Suprapubic skin (tissue), 4 donors: ENCODE measurements at regions not wholly inside any gene's neighbourhood (a gene's known extent, or its start where the extent isn't known, plus 50 kb on each side); places are given as distances from the start of the nearest gene placed in this dataset.

Source experiments
- DNase-seq, 2 donors: peaks; one replicate each; pipeline ENCODE4 v3.0.0-alpha.2; 2019; ENCODE audit warnings: low spot score in 2 of 2
- H3K27ac ChIP-seq: fragments of 200-600 bp; sonication (generic); one replicate; pipeline ENCODE4 v1.5.1; 2019
- H3K27me3 ChIP-seq: fragments of 200-600 bp; sonication (generic); one replicate; pipeline ENCODE4 v1.5.1; 2019
- H3K36me3 ChIP-seq: fragments of 200-600 bp; sonication (generic); one replicate; pipeline ENCODE4 v1.5.1; 2019
- H3K4me1 ChIP-seq: fragments of 200-600 bp; sonication (generic); one replicate; pipeline ENCODE4 v1.5.1; 2019
- H3K4me3 ChIP-seq: fragments of 200-600 bp; sonication (generic); one replicate; pipeline ENCODE4 v1.5.1; 2019; ENCODE audit warnings: mild to moderate bottlenecking
- H3K9me3 ChIP-seq: fragments of 200-600 bp; sonication (generic); one replicate; pipeline ENCODE4 v1.5.1; 2019
- CTCF ChIP-seq, 2 donors: fragments of 200-600 bp in 1 of 2; fragments of 450-650 bp in 1 of 2; sonication (generic) in 1 of 2; IDR thresholded peaks; one replicate each; pipeline ENCODE4 v1.5.1; 2016 to 2019; ENCODE audit warnings: antibody characterized with exemption in 2 of 2, mild to moderate bottlenecking in 1 of 2, moderate library complexity in 1 of 2
- EP300 ChIP-seq: sonication (generic); formaldehyde crosslinking; IDR thresholded peaks from one replicate; pipeline ENCODE4 v1.6.1; 2017; ENCODE audit warnings: antibody characterized with exemption
- POLR2A ChIP-seq, 2 donors: fragments of 450-650 bp; IDR thresholded peaks; one replicate each; pipeline ENCODE4 v1.6.1; 2017; ENCODE audit warnings: antibody characterized with exemption in 2 of 2, mild to moderate bottlenecking in 2 of 2, moderate library complexity in 2 of 2
- POLR2AphosphoS5 ChIP-seq, 3 donors: sonication (generic); formaldehyde crosslinking; IDR thresholded peaks; one replicate each; pipeline ENCODE4 v1.6.1; 2017; ENCODE audit warnings: antibody characterized with exemption in 3 of 3
- WGBS: methylation state at CpG from one replicate; pipeline ENCODE4 v1.1.5; 2018; 5-methylcytosine and 5-hydroxymethylcytosine counted together

DNA sequence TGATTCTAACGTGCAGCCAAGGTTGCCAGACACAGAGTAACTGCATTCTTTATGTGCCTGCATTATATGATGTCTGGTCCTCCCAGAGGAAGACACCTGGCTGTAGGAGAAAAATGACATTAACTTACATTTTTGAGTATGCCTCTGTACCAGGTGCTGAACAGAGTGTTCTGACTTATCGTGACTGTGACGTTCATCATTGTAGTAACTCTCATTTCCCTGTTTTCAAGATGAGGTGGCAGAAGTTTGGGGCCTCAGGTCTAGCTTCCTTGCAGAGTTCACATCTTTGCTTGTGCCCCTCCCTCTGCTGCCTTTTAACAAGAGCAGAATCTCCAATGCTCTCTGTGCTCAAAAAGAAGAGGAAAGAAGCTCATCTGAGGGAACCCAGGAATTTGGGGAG is 488.0 kb downstream of the AJAP1 start:
- peaks cover 37% of the 10 kb centered on the region for H3K27me3 ChIP-seq
- 67% methylated on average over 3 of the region's 3 CpGs for WGBS
- no peaks in the 10 kb centered on the region for H3K4me1 ChIP-seq
- no peaks in the 10 kb centered on the region for H3K9me3 ChIP-seq
- no peaks in the 10 kb centered on the region for H3K36me3 ChIP-seq
- TF ChIP-seq CTCF (IDR thresholded peaks at IDR 0.05) (no peak), POLR2AphosphoS5 (IDR thresholded peaks at IDR 0.05) (no peak), POLR2A (IDR thresholded peaks at IDR 0.05) (no peak), EP300 (no peak)
- H3K27ac ChIP-seq, result no peak overlapping the region
- DNase-seq, result no peak
- no peak overlapping the region for H3K4me3 ChIP-seq

- Histone ChIP-seq H3K4me3 (no peak overlapping the region), H3K9me3 (no peaks in the 10 kb centered on the region), H3K27ac (no peak overlapping the region), H3K36me3 (no peaks in the 10 kb centered on the region), H3K27me3 (peaks cover 37% of the 10 kb centered on the region), H3K4me1 (no peaks in the 10 kb centered on the region)
- DNase-seq, result no peak
- TF ChIP-seq POLR2A (IDR thresholded peaks at IDR 0.05) (no peak), POLR2AphosphoS5 (IDR thresholded peaks at IDR 0.05) (no peak), CTCF (IDR thresholded peaks at IDR 0.05) (no peak), EP300 (no peak)
- 80% methylated on average over 4 of the region's 4 CpGs for WGBS
Observed at GRCh38 chr1:5141750-5142149, 487.3 kb downstream of the AJAP1 start.

DNA sequence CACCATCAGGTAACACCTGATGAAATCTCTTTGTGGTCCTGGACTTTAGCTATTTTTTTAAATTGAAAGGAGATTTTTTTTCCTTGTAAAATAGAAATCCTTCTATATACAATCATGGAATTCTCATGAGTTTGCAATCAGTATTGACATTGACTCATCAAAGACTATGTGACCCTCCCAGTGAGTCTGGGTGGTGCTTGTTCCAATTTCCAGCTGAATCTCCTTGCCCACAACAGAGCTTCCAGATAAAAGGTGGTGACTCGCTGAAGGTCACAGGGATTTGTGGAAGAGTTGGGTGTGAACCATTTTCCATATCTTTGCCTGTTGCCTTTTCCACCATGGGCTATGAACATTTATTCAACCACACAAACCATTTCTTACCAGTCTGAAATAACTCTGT is 486.6 kb downstream of the AJAP1 start:
- DNase-seq, result no peak
- H3K9me3 ChIP-seq, result no peaks in the 10 kb centered on the region
- H3K36me3 ChIP-seq, result no peaks in the 10 kb centered on the region
- 92% methylated on average over 1 of the region's 1 CpG for WGBS
- peaks cover 32% of the 10 kb centered on the region for H3K27me3 ChIP-seq
- H3K4me3 ChIP-seq, result no peak overlapping the region
- no peak overlapping the region for H3K27ac ChIP-seq
- TF ChIP-seq POLR2A (IDR thresholded peaks at IDR 0.05) (no peak), POLR2AphosphoS5 (IDR thresholded peaks at IDR 0.05) (no peak), EP300 (no peak), CTCF (IDR thresholded peaks at IDR 0.05) (no peak)
- H3K4me1 ChIP-seq, result no peaks in the 10 kb centered on the region

- TF ChIP-seq EP300 (no peak), POLR2AphosphoS5 (IDR thresholded peaks at IDR 0.05) (no peak), POLR2A (IDR thresholded peaks at IDR 0.05) (no peak), CTCF (IDR thresholded peaks at IDR 0.05) (no peak)
- Histone ChIP-seq H3K27ac (no peak overlapping the region), H3K4me1 (no peaks in the 10 kb centered on the region), H3K4me3 (no peak overlapping the region), H3K27me3 (peaks cover 24% of the 10 kb centered on the region), H3K9me3 (no peaks in the 10 kb centered on the region), H3K36me3 (no peaks in the 10 kb centered on the region)
- 34% methylated on average over 5 of the region's 5 CpGs for WGBS
- no peak for DNase-seq
Observed at GRCh38 chr1:5140136-5140535, 485.7 kb downstream of the AJAP1 start.

- 71% methylated on average over 1 of the region's 1 CpG for WGBS
- Histone ChIP-seq H3K9me3 (no peaks in the 10 kb centered on the region), H3K4me3 (no peak overlapping the region), H3K27ac (no peak overlapping the region), H3K4me1 (no peaks in the 10 kb centered on the region), H3K36me3 (no peaks in the 10 kb centered on the region), H3K27me3 (peaks cover 16% of the 10 kb centered on the region)
- TF ChIP-seq CTCF (IDR thresholded peaks at IDR 0.05) (no peak), POLR2AphosphoS5 (IDR thresholded peaks at IDR 0.05) (no peak), POLR2A (IDR thresholded peaks at IDR 0.05) (no peak), EP300 (no peak)
- no peak for DNase-seq
Observed at GRCh38 chr1:5129746-5130355, 475.4 kb downstream of the AJAP1 start.
